Renal cortex interstitium (tissue), 11 donors: ENCODE measurements at regions not wholly inside any gene's neighbourhood (a gene's known extent, or its start where the extent isn't known, plus 50 kb on each side); places are given as distances from the start of the nearest gene placed in this dataset.
"Not testable (repeated sequence)": the region's sequence is repeated elsewhere in the genome, so short reads cannot be mapped to it uniquely, and the experiment has no call there.

ENCODE experiments used
- DNase-seq, 11 donors: peaks; one replicate each; pipeline ENCODE4 v3.0.0-alpha.2; 2013; ENCODE audit warnings: low read depth in 9 of 11, low spot score in 4 of 11; ENCODE audit errors: extremely low read depth in 1 of 11

DNA sequence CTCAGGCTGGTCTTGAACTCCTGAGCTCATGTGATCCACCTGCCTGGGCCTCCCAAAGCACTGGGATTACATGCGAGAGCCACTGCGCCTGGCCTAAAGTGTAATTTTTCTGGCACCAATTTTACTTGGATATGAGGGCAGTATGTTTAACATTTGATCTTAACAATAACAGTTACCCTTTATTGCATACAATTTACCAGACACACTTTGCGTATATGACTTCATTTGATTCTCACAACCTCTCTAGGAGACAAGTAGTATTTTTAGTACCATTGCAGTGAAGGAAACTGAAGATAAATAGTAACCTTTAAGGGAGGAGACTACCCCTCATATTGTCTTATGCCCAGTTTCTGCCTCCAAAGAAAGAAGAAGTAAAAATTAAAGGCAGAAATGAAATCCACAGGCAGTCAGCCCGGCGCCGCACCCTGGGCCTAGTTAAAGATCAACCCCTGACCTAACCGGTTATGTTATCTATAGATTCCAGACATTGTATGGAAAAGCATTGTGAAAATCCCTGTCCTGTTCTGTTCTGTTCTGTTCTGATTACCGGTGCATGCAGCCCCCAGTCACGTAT lies 54.0 kb downstream of the CYP26A1 start:
- DNase-seq, result not testable (repeated sequence)

DNA sequence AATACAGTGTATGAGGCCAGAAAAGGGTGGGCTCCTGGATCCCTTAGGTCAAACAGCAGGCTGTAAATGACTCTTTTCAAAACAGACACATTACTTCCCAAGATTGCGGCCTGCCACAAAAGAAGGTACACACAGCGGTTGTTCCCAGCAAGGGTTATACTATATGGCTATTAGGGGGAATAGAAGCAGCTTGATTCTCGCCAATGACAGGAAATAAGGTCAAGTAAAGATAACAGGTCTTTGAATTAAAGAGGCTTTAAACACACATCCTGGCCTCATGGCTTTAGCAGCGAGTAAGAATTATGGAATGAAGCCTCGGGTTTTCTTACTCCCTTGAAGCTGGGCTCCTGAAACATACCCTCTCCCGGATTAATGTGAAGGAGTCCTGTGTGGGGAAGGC lies 58.3 kb downstream of the CYP26A1 start:
- DNase-seq, result no peak

- DNase-seq, result no peak
Measured at GRCh38 chr10:93138113-93138870, 64.6 kb downstream of the CYP26A1 start.

DNA sequence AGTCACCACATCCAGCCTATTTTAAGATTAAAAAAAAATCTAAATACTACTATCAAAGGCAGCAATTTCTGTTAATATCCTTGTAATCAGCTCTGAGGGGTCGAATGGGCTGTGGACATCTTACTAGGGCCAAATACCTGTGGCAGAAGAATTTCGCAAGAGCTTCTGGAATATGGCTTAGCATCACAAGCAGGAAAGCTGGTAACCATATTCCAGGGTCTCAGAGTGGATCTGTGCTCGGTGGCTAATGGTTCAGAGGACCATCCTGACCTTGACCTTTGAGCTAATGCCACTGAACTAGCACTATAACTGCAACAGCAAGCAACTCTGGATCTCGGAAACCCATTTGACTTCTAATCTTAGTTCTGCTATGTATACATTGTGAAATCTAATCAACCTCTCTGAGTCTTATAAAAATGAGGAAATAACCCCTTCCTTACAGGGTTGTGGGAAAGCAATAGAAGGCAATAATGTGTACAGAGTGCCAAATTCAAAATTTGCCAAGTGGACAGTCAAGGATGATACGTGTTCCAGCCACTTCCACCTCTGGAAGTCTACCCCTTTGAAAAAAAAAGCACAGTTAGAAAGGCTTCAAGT lies 65.5 kb downstream of the CYP26A1 start:
- no peak for DNase-seq

GRCh38 chr10:93142534-93142933 lies 68.8 kb downstream of the CYP26A1 start:
- no peak for DNase-seq

DNA sequence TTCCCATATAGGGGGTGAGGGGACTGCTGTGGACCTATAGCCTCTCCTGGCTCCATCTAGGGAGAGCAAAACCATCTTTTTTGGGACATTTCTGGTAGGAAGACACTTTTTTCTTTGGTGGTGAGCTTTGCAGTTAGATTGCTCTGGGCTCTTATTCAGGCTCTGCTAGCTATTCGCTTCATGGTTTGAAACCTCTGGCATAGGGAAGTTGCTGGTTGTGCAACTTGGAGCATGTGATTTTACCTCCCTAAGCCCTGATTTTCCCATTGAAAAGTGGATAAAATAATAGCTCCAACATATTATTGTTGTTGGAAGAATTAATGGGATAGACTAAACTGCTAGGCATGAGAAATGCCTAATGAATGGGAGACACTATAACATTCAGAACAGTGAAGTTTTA lies 69.6 kb downstream of the CYP26A1 start:
- no peak for DNase-seq

GRCh38 chr10:93146336-93146735 lies 72.6 kb downstream of the CYP26A1 start:
- DNase-seq, result no peak

- DNase-seq, result no peak
Measured at GRCh38 chr10:93147281-93147680, 73.6 kb downstream of the CYP26A1 start.

DNA sequence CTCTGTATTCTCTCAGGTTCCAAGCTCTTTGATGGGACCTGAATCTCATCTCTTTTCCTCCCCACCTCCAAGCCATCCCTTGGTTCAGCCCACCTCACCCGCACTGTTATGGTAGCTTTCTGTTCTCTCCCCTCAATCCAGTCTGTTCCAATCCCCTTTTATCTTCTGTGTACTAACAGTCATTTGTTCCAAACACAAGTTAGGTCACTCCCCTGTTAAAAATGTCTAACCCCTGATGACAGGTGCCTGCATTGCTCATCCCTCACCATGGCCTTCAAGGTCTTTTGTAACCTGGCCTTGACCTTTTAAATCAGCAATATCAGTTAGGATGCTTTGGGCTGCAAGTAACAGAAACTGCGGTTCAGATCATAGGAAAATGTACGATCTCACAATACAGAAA lies 74.8 kb downstream of the CYP26A1 start:
- DNase-seq, result no peak

DNA sequence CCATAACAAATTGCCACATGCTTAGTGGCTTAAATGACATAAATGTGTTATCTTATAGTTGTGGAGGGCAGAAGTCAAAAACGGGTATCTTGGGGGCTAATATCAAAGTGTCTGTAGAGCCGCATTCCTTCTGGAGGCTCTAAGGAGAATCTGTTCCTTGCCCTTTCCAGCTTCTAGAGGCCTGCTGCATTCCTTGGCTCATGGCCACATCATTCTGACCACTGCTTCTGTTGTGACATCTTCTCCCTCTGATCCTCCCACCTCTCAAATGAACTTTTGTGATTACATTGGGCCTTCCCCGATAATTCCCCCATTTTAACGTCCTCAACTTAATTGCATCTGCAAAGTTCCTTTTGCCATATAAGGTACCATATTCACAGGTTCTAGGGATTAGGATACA lies 76.1 kb downstream of the CYP26A1 start:
- no peak for DNase-seq

- DNase-seq, result no peak
Measured at GRCh38 chr10:93150289-93150688, 76.6 kb downstream of the CYP26A1 start.

GRCh38 chr10:93150990-93151547 lies 77.4 kb downstream of the CYP26A1 start:
- DNase-seq, result no peak

- no peak for DNase-seq
Measured at GRCh38 chr10:93152136-93152535, 78.4 kb downstream of the CYP26A1 start.

DNA sequence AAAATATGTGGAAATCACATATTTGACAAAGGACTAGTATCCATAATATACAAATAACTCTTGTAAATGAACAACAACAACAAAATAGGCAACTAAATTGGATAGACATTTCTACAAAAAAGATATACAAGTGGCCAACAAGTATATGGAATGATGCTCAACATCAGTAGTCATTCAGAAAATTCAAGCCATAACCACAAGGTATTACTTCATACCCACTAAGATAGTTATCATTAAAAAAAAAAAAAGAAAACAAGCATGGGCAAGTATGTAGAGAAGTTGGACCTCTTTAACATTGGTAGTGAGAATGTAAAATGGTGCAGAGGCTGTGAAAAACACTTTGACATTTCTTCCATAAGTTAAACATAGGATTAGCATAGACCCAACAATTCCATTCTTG lies 80.8 kb downstream of the CYP26A1 start:
- DNase-seq, result no peak

GRCh38 chr10:93160140-93160539 lies 86.4 kb downstream of the CYP26A1 start:
- DNase-seq, result no peak

DNA sequence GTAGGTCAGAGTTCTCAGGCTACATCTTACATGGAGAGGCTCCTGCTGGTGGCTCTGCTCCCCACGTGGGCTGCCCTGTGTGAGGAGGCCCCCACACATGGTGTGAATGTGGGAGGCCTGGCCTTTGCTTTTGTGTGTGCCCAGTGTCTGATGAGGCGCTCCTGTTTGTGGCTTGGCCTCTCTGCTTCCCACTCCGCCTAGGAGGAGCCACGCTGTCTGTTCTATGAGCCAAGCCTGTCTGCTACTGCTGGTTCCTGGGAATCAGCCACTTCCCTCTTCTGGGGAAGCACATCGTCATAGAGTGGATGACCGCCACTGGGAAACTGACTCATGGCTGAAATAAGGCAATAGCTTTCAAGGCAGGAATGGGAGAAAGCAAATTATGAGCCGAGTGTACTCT lies 87.1 kb downstream of the CYP26A1 start:
- DNase-seq, result no peak

DNA sequence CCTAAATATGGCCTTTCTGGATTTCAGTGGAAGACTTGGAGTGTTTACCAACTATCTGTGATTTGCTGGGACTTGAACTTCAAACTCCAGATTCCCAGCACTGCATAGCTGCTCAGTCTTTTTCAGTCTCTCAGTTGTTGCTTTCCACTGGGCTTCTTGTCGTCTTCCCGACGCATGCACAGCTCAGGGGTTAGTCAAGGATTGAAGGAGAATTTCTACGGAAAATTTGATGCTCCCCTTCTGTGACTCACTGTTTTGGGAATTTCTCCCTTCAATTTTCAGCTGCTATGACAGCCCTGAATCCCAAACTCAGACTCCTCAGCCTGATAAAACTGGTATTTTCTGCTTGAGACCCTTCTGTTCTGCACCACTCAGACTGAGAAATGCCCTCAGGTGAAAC lies 91.7 kb downstream of the CYP26A1 start:
- no peak for DNase-seq

DNA sequence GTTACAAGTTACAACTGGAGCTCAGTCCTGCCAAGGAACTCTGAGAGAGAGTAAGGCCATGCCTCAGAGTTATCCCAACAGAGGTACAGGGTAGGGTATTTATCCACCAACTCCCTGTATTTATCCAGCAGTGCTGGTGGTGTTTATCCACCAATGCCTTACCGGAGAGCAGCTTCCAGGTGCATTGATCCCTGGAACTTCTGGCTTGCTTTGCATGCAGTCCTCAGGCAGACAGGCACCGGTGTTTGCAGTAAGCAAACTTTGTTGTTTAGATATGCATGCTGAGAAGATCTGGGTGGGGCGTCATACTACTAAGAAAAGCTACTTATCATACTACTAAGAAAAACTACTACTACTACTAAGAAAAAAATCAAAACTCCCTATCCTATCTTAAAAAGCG lies 92.4 kb downstream of the CYP26A1 start:
- no peak for DNase-seq

- no peak for DNase-seq
Measured at GRCh38 chr10:93171837-93172236, 98.1 kb downstream of the CYP26A1 start.
